ENCODE measurements at regions not wholly inside any gene's neighbourhood (a gene's known extent, or its start where the extent isn't known, plus 50 kb on each side); places are given as distances from the start of the nearest gene placed in this dataset.

DNA sequence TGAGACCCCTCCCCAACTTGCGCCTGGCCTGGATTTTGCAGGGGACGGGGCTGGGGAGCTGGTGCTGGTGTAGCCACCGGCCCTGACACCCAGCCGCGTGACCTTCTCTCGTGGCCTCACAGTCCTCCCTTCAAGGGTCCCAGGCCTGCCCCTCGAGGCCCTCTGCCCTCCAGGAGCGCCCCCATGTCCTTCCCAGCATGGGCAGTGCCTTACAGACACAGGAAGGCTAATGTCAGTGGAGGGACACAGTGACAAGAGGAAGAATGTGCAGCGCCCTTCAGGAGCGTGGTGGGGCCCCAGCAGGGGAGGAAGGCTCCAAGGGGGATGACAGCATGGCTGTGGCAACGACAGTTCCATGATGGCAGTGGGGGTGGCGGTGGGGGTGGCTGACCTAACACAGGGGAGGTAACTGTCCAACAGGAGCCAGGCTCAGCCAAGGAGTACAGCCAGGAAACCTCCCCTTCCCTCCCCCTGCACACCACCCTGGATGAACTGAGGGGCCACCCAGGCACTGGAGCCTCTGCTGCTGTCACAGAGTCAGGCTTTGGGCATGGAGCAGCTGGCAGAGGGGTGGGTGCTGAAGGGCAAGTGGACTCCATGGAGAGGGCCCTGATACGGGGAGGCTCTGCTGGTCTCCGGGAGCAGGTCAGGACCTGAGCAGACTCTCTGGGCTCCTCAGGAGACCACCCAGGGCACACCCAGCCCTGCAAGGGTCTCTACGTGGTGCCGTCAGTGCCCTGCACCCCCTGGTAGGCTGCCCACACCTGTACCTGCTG is 76.0 kb upstream of the RET start:
- Histone ChIP-seq H3K4me1 (peaks cover 17% of the 10 kb centered on the region), H3K4me3 (ENCODE audit: low read depth, low read length) (no peak overlapping the region), H3K36me3 (no peaks in the 10 kb centered on the region), H3K27me3 (no peaks in the 10 kb centered on the region), H3K9me3 (no peaks in the 10 kb centered on the region)
- no peak for TF ChIP-seq CTCF (IDR thresholded peaks at IDR 0.05; ENCODE audit: low read depth, low read length)
- no peak for DNase-seq

DNA sequence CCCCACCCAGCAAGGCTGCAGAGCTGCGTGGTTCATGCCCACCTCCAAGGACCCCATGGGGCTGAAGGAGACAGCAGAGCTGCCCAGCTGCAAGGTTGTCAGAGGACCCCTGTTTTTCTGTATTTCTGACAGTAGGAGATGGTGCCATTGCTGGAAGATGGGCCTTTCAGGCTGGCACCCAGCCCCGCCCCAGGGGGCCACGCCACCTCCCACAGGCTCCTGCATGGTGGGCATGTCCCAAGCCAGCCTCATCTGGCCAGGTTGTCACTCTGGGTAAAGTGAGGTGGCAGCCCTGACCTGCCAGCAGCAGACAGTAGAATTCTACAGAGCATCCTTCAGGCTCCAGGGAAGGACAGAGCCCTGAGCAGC is 75.5 kb upstream of the RET start:
- H3K36me3 ChIP-seq, result no peaks in the 10 kb centered on the region
- H3K4me1 ChIP-seq, result peaks cover 17% of the 10 kb centered on the region
- H3K4me3 ChIP-seq (ENCODE audit: low read depth, low read length), result no peak overlapping the region
- H3K27me3 ChIP-seq, result no peaks in the 10 kb centered on the region
- TF ChIP-seq CTCF (IDR thresholded peaks at IDR 0.05; ENCODE audit: low read depth, low read length), result no peak
- no peak for DNase-seq
- no peaks in the 10 kb centered on the region for H3K9me3 ChIP-seq

DNA sequence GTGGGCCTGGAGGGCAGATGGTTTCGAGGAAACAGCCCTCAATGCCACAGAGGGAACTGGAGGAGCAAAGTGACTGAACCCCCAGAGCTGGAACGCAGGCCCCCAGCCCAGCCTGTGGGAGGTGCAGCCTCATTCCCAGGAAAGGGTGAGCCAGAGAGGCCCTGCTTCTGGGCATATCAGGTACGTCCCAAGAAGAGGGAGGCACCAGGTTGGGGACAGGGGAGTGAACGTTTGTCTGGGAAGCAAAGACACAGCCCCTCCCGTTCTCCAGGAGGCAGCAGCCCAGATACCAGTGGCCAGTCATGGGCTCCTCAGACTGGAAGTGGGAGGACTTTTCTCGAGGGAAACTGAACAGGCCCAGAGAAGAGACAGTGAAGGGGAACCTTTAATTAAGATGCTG is 74.3 kb upstream of the RET start:
- peaks cover 12% of the 10 kb centered on the region for H3K4me1 ChIP-seq
- no peaks in the 10 kb centered on the region for H3K27me3 ChIP-seq
- H3K9me3 ChIP-seq, result no peaks in the 10 kb centered on the region
- no peak for DNase-seq
- no peak overlapping the region for H3K4me3 ChIP-seq (ENCODE audit: low read depth, low read length)
- H3K36me3 ChIP-seq, result no peaks in the 10 kb centered on the region
- no peak for TF ChIP-seq CTCF (IDR thresholded peaks at IDR 0.05; ENCODE audit: low read depth, low read length)

DNA sequence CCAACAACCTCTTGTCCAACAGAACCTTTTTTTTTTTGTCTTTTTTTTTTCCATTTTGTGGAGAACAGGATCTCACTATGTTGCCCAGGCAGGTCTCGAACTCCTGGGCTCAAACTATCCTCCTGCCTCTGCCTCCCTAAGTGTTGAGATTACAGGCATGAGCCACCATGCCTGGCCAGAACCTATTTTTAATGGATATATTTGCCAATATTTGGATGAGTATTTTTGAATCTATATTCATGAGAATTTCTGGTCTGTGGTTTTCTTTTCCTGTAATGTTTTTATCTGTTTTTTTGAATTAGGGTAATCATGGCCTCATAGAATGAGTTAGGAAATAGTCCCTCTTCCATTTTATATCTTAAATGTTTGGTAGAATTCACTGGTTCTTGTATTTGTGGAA is 70.4 kb upstream of the RET start:
- H3K4me3 ChIP-seq (ENCODE audit: low read depth, low read length), result no peak overlapping the region
- TF ChIP-seq CTCF (IDR thresholded peaks at IDR 0.05; ENCODE audit: low read depth, low read length), result no peak
- H3K27me3 ChIP-seq, result no peaks in the 10 kb centered on the region
- H3K9me3 ChIP-seq, result no peaks in the 10 kb centered on the region
- H3K4me1 ChIP-seq, result no peaks in the 10 kb centered on the region
- no peak for DNase-seq
- no peaks in the 10 kb centered on the region for H3K36me3 ChIP-seq

DNA sequence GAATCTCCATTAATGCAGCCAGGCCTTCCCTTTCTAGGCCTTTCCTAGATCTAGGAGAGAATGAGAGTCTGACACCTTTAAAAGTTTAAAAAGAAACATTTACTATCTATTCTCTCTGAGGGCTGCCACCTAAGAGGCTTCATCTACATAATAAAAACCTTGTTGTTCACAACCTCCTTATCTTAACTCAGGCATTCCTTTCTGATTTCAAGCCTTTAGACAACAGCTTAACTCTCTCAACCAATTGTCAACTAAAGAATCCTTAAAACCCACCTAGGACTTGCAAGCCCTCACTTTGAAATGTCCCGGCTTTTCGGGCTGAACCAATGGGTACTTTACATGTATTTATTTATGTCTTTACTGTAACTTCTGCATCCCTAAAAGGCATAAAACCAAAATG is 64.3 kb upstream of the RET start:
- no peaks in the 10 kb centered on the region for H3K9me3 ChIP-seq

More for the DNA sequence above, 64.3 kb upstream of the RET start:
- Histone ChIP-seq H3K4me1 (peaks cover 5% of the 10 kb centered on the region; the same call in 1 of the 2 replicates), H3K4me3 (ENCODE audit: low read depth, low read length) (no peak overlapping the region), H3K27me3 (no peaks in the 10 kb centered on the region), H3K36me3 (no peaks in the 10 kb centered on the region)
- DNase-seq, result no peak
- TF ChIP-seq CTCF (IDR thresholded peaks at IDR 0.05; ENCODE audit: low read depth, low read length), result no peak

Data from BE2C (cell line).